Lung (tissue), 11 donors: ENCODE measurements at regions not wholly inside any gene's neighbourhood (a gene's known extent, or its start where the extent isn't known, plus 50 kb on each side); places are given as distances from the start of the nearest gene placed in this dataset.

Experiments used
- ATAC-seq: fragments of 200-7000 bp; cut with Tn5 transposase; one replicate; pipeline ENCODE4 v1.9.1; 2020; ENCODE audit warnings: moderate number of reproducible peaks; ENCODE audit not compliant: insufficient read depth, low FRiP score
- DNase-seq, 3 donors: peaks; one replicate each; pipeline ENCODE4 v3.0.0-alpha.2; 2013 to 2017
- H3K27ac ChIP-seq, 2 donors: one replicate each; pipeline ENCODE4 v1.5.1; 2013; ENCODE audit warnings: mild to moderate bottlenecking in 2 of 2, moderate library complexity in 2 of 2, control low read depth in 1 of 2, inconsistent platforms in 1 of 2, low read depth in 1 of 2, low read length in 1 of 2
- H3K27me3 ChIP-seq, 3 donors: one replicate each; pipeline ENCODE4 v1.5.1; 2013; ENCODE audit warnings: low read length in 2 of 3; ENCODE audit not compliant: control insufficient read depth in 3 of 3, insufficient read depth in 3 of 3
- H3K36me3 ChIP-seq, 4 donors: one replicate each; pipeline ENCODE4 v1.5.1; 2013; ENCODE audit warnings: low read length in 4 of 4, mild to moderate bottlenecking in 1 of 4, moderate library complexity in 1 of 4; ENCODE audit not compliant: control insufficient read depth in 4 of 4, insufficient read depth in 4 of 4
- H3K4me1 ChIP-seq, 5 donors: one replicate each; pipeline ENCODE4 v1.5.1; 2013; ENCODE audit warnings: low read length in 5 of 5, mild to moderate bottlenecking in 2 of 5, moderate library complexity in 1 of 5; ENCODE audit not compliant: control insufficient read depth in 5 of 5, insufficient read depth in 5 of 5
- H3K4me3 ChIP-seq: one replicate; pipeline ENCODE4 v1.5.1; 2013; ENCODE audit warnings: mild to moderate bottlenecking, control low read depth, moderate library complexity
- H3K9ac ChIP-seq, 2 donors: one replicate each; pipeline ENCODE4 v1.5.1; 2013; ENCODE audit warnings: low read length in 2 of 2, control low read depth in 1 of 2; ENCODE audit not compliant: insufficient read depth in 1 of 2
- H3K9me3 ChIP-seq, 4 donors: one replicate each; pipeline ENCODE4 v1.5.1; 2013; ENCODE audit warnings: low read length in 3 of 4, mild to moderate bottlenecking in 1 of 4, moderate library complexity in 1 of 4; ENCODE audit not compliant: control insufficient read depth in 4 of 4, insufficient read depth in 3 of 4
- CTCF ChIP-seq: IDR thresholded peaks from 2 replicates; pipeline ENCODE4 v1.5.1; 2012; ENCODE audit warnings: mild to moderate bottlenecking; ENCODE audit errors: control extremely low read depth, extremely low read depth
- WGBS, 2 donors: extraction: QIAGEN DNeasy Blood & Tissue Kit; methylation state at CpG; one replicate each; pipeline ENCODE4 v1.1.7; 2013; 5-methylcytosine and 5-hydroxymethylcytosine counted together
- donor health status: control.
- donor health status: control.
- donor health status: Bipolar disorder and iron deficiency.
- donor health status: healthy.
- donor health status: DM: yes; HTN: yes; CAD: no.

- H3K9me3 ChIP-seq: no peaks in the 10 kb centered on the region
- H3K9ac ChIP-seq: no peak overlapping the region
- no peaks in the 10 kb centered on the region for H3K36me3 ChIP-seq
- H3K27ac ChIP-seq: no peak overlapping the region
- peaks cover 0 to 3% (median 0%) of the 10 kb centered on the region in 5 donors for H3K4me1 ChIP-seq
- H3K27me3 ChIP-seq: no peaks in the 10 kb centered on the region
- ATAC-seq: no peak
- 58 to 80% methylated on average over 2 of the region's 2 CpGs for WGBS, 2 donors
- peak in 1 of 3 donors; percentile 19 for DNase-seq
- H3K4me3 ChIP-seq: no peak overlapping the region
- no peak for TF ChIP-seq CTCF
These were observed 379.6 kb upstream of the PRR16 start for GRCh38 chr5:120084543-120084870.

GRCh38 chr5:120086081-120086480, 378.0 kb upstream of the PRR16 start:
- Histone ChIP-seq H3K9me3 (no peaks in the 10 kb centered on the region), H3K27ac (no peak overlapping the region), H3K4me3 (no peak overlapping the region), H3K4me1 (peaks cover 0 to 3% (median 0%) of the 10 kb centered on the region in 5 donors), H3K27me3 (no peaks in the 10 kb centered on the region), H3K36me3 (no peaks in the 10 kb centered on the region), H3K9ac (no peak overlapping the region)
- no peak for TF ChIP-seq CTCF
- ATAC-seq: no peak
- WGBS, 2 donors: 64 to 90% methylated on average over 2 of the region's 2 CpGs
- DNase-seq: no peak

- Histone ChIP-seq H3K4me1 (peaks cover 0 to 3% (median 0%) of the 10 kb centered on the region in 5 donors), H3K27ac (no peak overlapping the region), H3K9ac (no peak overlapping the region), H3K36me3 (no peaks in the 10 kb centered on the region), H3K9me3 (no peaks in the 10 kb centered on the region), H3K4me3 (no peak overlapping the region), H3K27me3 (no peaks in the 10 kb centered on the region)
- WGBS, 2 donors: 64 to 65% methylated on average over 2 of the region's 2 CpGs
- ATAC-seq: no peak
- no peak for TF ChIP-seq CTCF
- no peak for DNase-seq
These were observed 375.7 kb upstream of the PRR16 start for GRCh38 chr5:120088412-120088811.

GRCh38 chr5:120088836-120089235, 375.3 kb upstream of the PRR16 start:
- H3K27me3 ChIP-seq: no peaks in the 10 kb centered on the region
- DNase-seq: no peak
- WGBS, 2 donors: 31 to 36% methylated on average over 1 of the region's 1 CpG
- no peak overlapping the region for H3K4me3 ChIP-seq
- no peak for TF ChIP-seq CTCF
- no peak overlapping the region for H3K27ac ChIP-seq
- ATAC-seq: no peak
- H3K36me3 ChIP-seq: no peaks in the 10 kb centered on the region
- H3K9ac ChIP-seq: no peak overlapping the region
- H3K9me3 ChIP-seq: no peaks in the 10 kb centered on the region
- H3K4me1 ChIP-seq: peaks cover 0 to 3% (median 0%) of the 10 kb centered on the region in 5 donors
